HCT116 (cell line): ENCODE measurements at regions not wholly inside any gene's neighbourhood (a gene's known extent, or its start where the extent isn't known, plus 50 kb on each side); places are given as distances from the start of the nearest gene placed in this dataset.

Experiments used
- ATAC-seq: fragments of 200-7000 bp; cut with Tn5 transposase; 2 replicates; pipeline ENCODE4 v1.9.1; 2020; ENCODE audit warnings: mild to moderate bottlenecking, moderate library complexity
- BruUV-seq: library from RNA; stranded (reverse); fragments of 400-500 nt; replicated peaks from 2 replicates; lab custom pipeline; 2021; lab: Mats Ljungman, UMichigan
- CTCF ChIA-PET: fragments of 300-600 bp; sonication (Branson Sonifier 250); formaldehyde crosslinking; loops from one replicate; lab custom pipeline; 2021; ENCODE audit warnings: antibody characterized with exemption; lab: Charles Lee
- POLR2A ChIA-PET: fragments of 300-600, 350-600 bp; sonication (Branson Sonifier 250); formaldehyde crosslinking; loops from one replicate; lab custom pipeline; 2021; ENCODE audit warnings: antibody characterized with exemption; lab: Charles Lee
- RAD21 ChIA-PET, 2 experiments: fragments of 300-600 bp; sonication (Branson Sonifier 250); formaldehyde crosslinking; loops; one replicate each; lab custom pipeline; 2023; ENCODE audit warnings: low total read pairs in 2 of 2; ENCODE audit not compliant: uncharacterized antibody in 2 of 2, unreplicated experiment in 2 of 2, low non-redundant PET in 1 of 2; lab: Charles Lee
- DNase-seq: peaks from one replicate; pipeline ENCODE4 v3.0.0-alpha.2; 2010; ENCODE audit warnings: low read depth, low spot score
- H2AFZ ChIP-seq: fragments of 200-600 bp; shearing (Covaris generic), sonication (generic); 2 replicates; pipeline ENCODE4 v1.6.1; 2017; ENCODE audit warnings: low read depth, mixed run types, mixed read lengths, antibody characterized with exemption, low read length; ENCODE audit not compliant: poor library complexity, severe bottlenecking
- H3K27ac ChIP-seq: 2 replicates; pipeline ENCODE4 v1.5.1; 2012; ENCODE audit warnings: low read depth, low read length
- H3K27me3 ChIP-seq: fragments of 200-600 bp; sonication (generic); 2 replicates; pipeline ENCODE4 v1.6.1; 2016; ENCODE audit warnings: mixed run types, low read length, mixed read lengths; ENCODE audit not compliant: insufficient read depth
- H3K36me3 ChIP-seq, 2 experiments: fragments of 200-500 bp in 1 of 2; fragments of 200-600 bp in 1 of 2; sonication (Bioruptor generic) in 1 of 2; sonication (generic) in 1 of 2; 2 replicates each; pipeline versions ENCODE4 v1.5.1 to v1.6.1; 2014 to 2016; ENCODE audit warnings: low read length in 2 of 2, inconsistent platforms in 1 of 2, mixed read lengths in 1 of 2, mixed run types in 1 of 2; ENCODE audit not compliant: insufficient read depth in 2 of 2, control insufficient read depth in 1 of 2
- H3K4me1 ChIP-seq, 2 experiments: fragments of 200-600 bp in 1 of 2; sonication (generic) in 1 of 2; 2 replicates each; pipeline versions ENCODE4 v1.5.1 to v1.6.1; 2012 to 2017; ENCODE audit warnings: low read length in 2 of 2, inconsistent platforms in 1 of 2, mild to moderate bottlenecking in 1 of 2, mixed read lengths in 1 of 2, mixed run types in 1 of 2, moderate library complexity in 1 of 2; ENCODE audit not compliant: insufficient read depth in 2 of 2, control insufficient read depth in 1 of 2
- H3K4me2 ChIP-seq: fragments of 200-600 bp; sonication (generic); 2 replicates; pipeline ENCODE4 v1.6.1; 2017; ENCODE audit warnings: mixed run types, low read length, mixed read lengths
- H3K4me3 ChIP-seq, 2 experiments: fragments of 200-600 bp in 1 of 2; sonication (generic) in 1 of 2; replicated peaks in 1 of 2; 2 replicates each; pipeline ENCODE4 v1.5.1; 2011 to 2016; ENCODE audit warnings: low read length in 2 of 2, control low read depth in 1 of 2, low read depth in 1 of 2, mild to moderate bottlenecking in 1 of 2, mixed read lengths in 1 of 2, mixed run types in 1 of 2
- H3K79me2 ChIP-seq: fragments of 200-600 bp; sonication (generic); 2 replicates; pipeline ENCODE4 v1.6.1; 2017; ENCODE audit warnings: mild to moderate bottlenecking, mixed run types, low read length, moderate library complexity, mixed read lengths; ENCODE audit not compliant: insufficient read depth
- H3K9ac ChIP-seq: fragments of 200-600 bp; sonication (generic); 2 replicates; pipeline ENCODE4 v1.6.1; 2016; ENCODE audit warnings: low read length, mixed read lengths
- H3K9me2 ChIP-seq: fragments of 200-600 bp; sonication (generic), shearing (Covaris generic); 2 replicates; pipeline ENCODE4 v1.6.1; 2017; ENCODE audit warnings: mixed run types, mild to moderate bottlenecking, moderate library complexity; ENCODE audit not compliant: insufficient read depth
- H3K9me3 ChIP-seq, 2 experiments: fragments of 200-500 bp in 1 of 2; fragments of 200-600 bp in 1 of 2; sonication (Bioruptor generic) in 1 of 2; sonication (generic) in 1 of 2; 2 replicates each; pipeline ENCODE4 v1.6.1; 2014 to 2017; ENCODE audit warnings: low read length in 2 of 2, mixed read lengths in 2 of 2, inconsistent platforms in 1 of 2, low read depth in 1 of 2, mild to moderate bottlenecking in 1 of 2, mixed run types in 1 of 2, moderate library complexity in 1 of 2; ENCODE audit not compliant: control insufficient read depth in 1 of 2, insufficient read depth in 1 of 2
- H4K20me1 ChIP-seq: fragments of 200-600 bp; sonication (generic), shearing (Covaris generic); 2 replicates; pipeline ENCODE4 v1.6.1; 2017; ENCODE audit warnings: mixed run types, mild to moderate bottlenecking, moderate library complexity; ENCODE audit not compliant: insufficient read depth
- CBX3 ChIP-seq: IDR thresholded peaks from 2 replicates; pipeline ENCODE4 v1.6.1; 2012; ENCODE audit warnings: low read depth
- CEBPB ChIP-seq: IDR thresholded peaks from 2 replicates; pipeline ENCODE4 v1.6.1; 2012; ENCODE audit warnings: low read depth
- EGR1 ChIP-seq: IDR thresholded peaks from 2 replicates; pipeline ENCODE4 v1.6.1; 2012; ENCODE audit warnings: low read depth
- EZH2 ChIP-seq: fragments of 200-600 bp; sonication (generic); IDR thresholded peaks from 2 replicates; pipeline ENCODE4 v1.6.1; 2017; ENCODE audit warnings: antibody characterized with exemption, mixed run types
- EZH2phosphoT487 ChIP-seq: fragments of 200-600 bp; IDR thresholded peaks from 2 replicates; pipeline ENCODE4 v1.6.1; 2018; ENCODE audit warnings: antibody characterized with exemption, borderline replicate concordance
- FOSL1 ChIP-seq: IDR thresholded peaks from 2 replicates; pipeline ENCODE4 v1.6.1; 2012; ENCODE audit warnings: low read depth
- POLR2A ChIP-seq: IDR thresholded peaks from 2 replicates; pipeline ENCODE4 v1.7.0; 2011; ENCODE audit warnings: borderline replicate concordance; ENCODE audit not compliant: insufficient read depth, insufficient read length; ENCODE audit errors: extremely low read depth
- POLR2AphosphoS5 ChIP-seq: IDR thresholded peaks from 2 replicates; pipeline ENCODE4 v1.6.1; 2011; ENCODE audit warnings: mild to moderate bottlenecking, low read depth, low read length, moderate library complexity
- RAD21 ChIP-seq: IDR thresholded peaks from 2 replicates; pipeline ENCODE4 v1.6.1; 2012; ENCODE audit warnings: low read depth, mild to moderate bottlenecking
- SIN3A ChIP-seq: IDR thresholded peaks from 2 replicates; pipeline ENCODE4 v1.6.1; 2012; ENCODE audit warnings: low read depth
- SP1 ChIP-seq: IDR thresholded peaks from 2 replicates; pipeline ENCODE4 v1.6.1; 2012; ENCODE audit warnings: low read depth
- ZFX ChIP-seq: fragments of 450-650 bp; IDR thresholded peaks from 2 replicates; pipeline ENCODE4 v1.6.1; 2017
- ZNF274 ChIP-seq: fragments of 200-500 bp; sonication (Bioruptor generic); IDR thresholded peaks from 2 replicates; pipeline ENCODE4 v1.6.1; 2014; ENCODE audit warnings: mild to moderate bottlenecking, low read depth, low read length, inconsistent platforms
- intact Hi-C: fragments of 100-400 bp; cut with micrococcal nuclease; formaldehyde crosslinking; loops from 2 replicates; pipeline ENCODE4 v1.10.0; 2022
- TF ChIP-seq, protein P1 (sequence below): IDR thresholded peaks from 2 replicates; pipeline ENCODE4 v1.6.1; 2012; ENCODE audit warnings: low read depth
- TF ChIP-seq, protein P2 (sequence below): IDR thresholded peaks from 2 replicates; pipeline ENCODE4 v1.6.1; 2011; ENCODE audit warnings: mild to moderate bottlenecking, low read length, moderate library complexity; ENCODE audit not compliant: insufficient replicate concordance; ENCODE audit errors: extremely low read depth
- TF ChIP-seq, protein P3 (sequence below): IDR thresholded peaks from 2 replicates; pipeline ENCODE4 v1.6.1; 2012
- TF ChIP-seq, protein P4 (sequence below): IDR thresholded peaks from 2 replicates; pipeline ENCODE4 v1.6.1; 2012

DNA sequence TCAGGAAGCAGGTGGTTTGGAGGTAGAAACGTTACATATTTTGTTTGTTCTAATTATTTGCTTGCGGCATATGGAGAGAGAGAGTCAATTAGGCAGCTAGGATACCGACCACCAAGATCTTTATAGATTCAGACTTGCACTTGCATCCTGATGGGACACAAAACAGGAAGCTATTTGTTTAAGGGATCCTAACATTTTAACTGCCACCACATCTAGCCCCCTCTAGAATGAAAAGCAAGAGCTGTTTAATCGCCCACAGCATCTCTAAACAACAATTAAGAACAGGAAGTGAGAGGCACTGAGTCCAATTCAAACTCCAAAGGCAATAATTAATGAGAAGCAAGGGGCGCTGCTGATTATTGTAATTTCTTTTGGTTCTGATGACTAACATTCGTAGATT lies 182.0 kb upstream of the LINC00305 start:
- H3K9ac ChIP-seq, result no peak overlapping the region
- ChIA-PET CTCF (no interaction called here), RAD21 (no interaction called here), POLR2A (no interaction called here)
- intact Hi-C loops, result no loop called here
- no peaks in the 10 kb centered on the region for H3K36me3 ChIP-seq
- H3K27me3 ChIP-seq, result no peaks in the 10 kb centered on the region
- TF ChIP-seq ZNF274 (no peak), SIN3A (no peak), EGR1 (no peak)
- H3K9me2 ChIP-seq, result no peaks in the 10 kb centered on the region
- H2AFZ ChIP-seq, result no peak overlapping the region
- H3K4me2 ChIP-seq, result no peak overlapping the region
- no peak overlapping the region for H3K4me3 ChIP-seq
- H3K9me3 ChIP-seq, result peaks cover 4 to 13% of the 10 kb centered on the region in 2 experiments; a peak in 2 of 4 replicates
- H3K4me1 ChIP-seq, result no peaks in the 10 kb centered on the region
- no TSS peak for BruUV-seq
- ATAC-seq (no peak), DNase-seq (no peak)
- H4K20me1 ChIP-seq, result no peaks in the 10 kb centered on the region
- no peak overlapping the region for H3K27ac ChIP-seq
- no peaks in the 10 kb centered on the region for H3K79me2 ChIP-seq

DNA sequence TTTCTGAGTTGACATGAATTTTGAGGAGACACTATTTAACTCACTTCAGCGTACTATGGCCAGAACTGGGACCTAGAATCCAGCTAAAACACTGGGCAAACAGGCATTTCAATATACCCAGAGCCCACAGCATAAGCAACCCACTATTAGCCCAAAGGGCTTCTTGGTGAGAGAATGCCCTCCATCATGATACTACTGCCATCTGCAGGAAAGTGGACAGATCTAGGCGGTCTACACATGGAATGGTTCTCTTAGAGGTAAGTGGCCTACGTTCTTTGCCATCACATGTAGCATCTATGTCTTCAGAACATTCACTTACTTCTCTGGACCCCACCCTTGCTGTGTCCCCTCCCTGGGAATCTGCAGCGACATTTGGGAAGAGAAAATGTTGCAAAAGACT lies 181.3 kb upstream of the LINC00305 start:
- H3K27ac ChIP-seq, result no peak overlapping the region
- no peak overlapping the region for H2AFZ ChIP-seq
- peaks cover 4 to 13% of the 10 kb centered on the region in 2 experiments; a peak in 2 of 4 replicates for H3K9me3 ChIP-seq
- no TSS peak for BruUV-seq
- intact Hi-C loops, result no loop called here
- ChIA-PET POLR2A (no interaction called here), RAD21 (no interaction called here), CTCF (no interaction called here)
- no peaks in the 10 kb centered on the region for H3K9me2 ChIP-seq
- H3K4me1 ChIP-seq, result no peaks in the 10 kb centered on the region
- H3K4me2 ChIP-seq, result no peak overlapping the region
- H4K20me1 ChIP-seq, result no peaks in the 10 kb centered on the region
- no peak for ATAC-seq
- no peak for DNase-seq
- no peak overlapping the region for H3K4me3 ChIP-seq
- no peaks in the 10 kb centered on the region for H3K36me3 ChIP-seq
- no peaks in the 10 kb centered on the region for H3K79me2 ChIP-seq
- no peaks in the 10 kb centered on the region for H3K27me3 ChIP-seq
- no peak overlapping the region for H3K9ac ChIP-seq
- TF ChIP-seq POLR2AphosphoS5 (no peak), CEBPB (no peak), EZH2 (no peak), ZNF274 (no peak), RAD21 (no peak), CBX3 (no peak), POLR2A (no peak), SP1 (no peak), FOSL1 (no peak), EGR1 (no peak), ZFX (no peak), EZH2phosphoT487 (no peak)
- TF ChIP-seq, protein P1, sequence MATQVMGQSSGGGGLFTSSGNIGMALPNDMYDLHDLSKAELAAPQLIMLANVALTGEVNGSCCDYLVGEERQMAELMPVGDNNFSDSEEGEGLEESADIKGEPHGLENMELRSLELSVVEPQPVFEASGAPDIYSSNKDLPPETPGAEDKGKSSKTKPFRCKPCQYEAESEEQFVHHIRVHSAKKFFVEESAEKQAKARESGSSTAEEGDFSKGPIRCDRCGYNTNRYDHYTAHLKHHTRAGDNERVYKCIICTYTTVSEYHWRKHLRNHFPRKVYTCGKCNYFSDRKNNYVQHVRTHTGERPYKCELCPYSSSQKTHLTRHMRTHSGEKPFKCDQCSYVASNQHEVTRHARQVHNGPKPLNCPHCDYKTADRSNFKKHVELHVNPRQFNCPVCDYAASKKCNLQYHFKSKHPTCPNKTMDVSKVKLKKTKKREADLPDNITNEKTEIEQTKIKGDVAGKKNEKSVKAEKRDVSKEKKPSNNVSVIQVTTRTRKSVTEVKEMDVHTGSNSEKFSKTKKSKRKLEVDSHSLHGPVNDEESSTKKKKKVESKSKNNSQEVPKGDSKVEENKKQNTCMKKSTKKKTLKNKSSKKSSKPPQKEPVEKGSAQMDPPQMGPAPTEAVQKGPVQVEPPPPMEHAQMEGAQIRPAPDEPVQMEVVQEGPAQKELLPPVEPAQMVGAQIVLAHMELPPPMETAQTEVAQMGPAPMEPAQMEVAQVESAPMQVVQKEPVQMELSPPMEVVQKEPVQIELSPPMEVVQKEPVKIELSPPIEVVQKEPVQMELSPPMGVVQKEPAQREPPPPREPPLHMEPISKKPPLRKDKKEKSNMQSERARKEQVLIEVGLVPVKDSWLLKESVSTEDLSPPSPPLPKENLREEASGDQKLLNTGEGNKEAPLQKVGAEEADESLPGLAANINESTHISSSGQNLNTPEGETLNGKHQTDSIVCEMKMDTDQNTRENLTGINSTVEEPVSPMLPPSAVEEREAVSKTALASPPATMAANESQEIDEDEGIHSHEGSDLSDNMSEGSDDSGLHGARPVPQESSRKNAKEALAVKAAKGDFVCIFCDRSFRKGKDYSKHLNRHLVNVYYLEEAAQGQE, result no peak
- TF ChIP-seq, protein P2, sequence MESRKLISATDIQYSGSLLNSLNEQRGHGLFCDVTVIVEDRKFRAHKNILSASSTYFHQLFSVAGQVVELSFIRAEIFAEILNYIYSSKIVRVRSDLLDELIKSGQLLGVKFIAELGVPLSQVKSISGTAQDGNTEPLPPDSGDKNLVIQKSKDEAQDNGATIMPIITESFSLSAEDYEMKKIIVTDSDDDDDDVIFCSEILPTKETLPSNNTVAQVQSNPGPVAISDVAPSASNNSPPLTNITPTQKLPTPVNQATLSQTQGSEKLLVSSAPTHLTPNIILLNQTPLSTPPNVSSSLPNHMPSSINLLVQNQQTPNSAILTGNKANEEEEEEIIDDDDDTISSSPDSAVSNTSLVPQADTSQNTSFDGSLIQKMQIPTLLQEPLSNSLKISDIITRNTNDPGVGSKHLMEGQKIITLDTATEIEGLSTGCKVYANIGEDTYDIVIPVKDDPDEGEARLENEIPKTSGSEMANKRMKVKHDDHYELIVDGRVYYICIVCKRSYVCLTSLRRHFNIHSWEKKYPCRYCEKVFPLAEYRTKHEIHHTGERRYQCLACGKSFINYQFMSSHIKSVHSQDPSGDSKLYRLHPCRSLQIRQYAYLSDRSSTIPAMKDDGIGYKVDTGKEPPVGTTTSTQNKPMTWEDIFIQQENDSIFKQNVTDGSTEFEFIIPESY, result no peak
- TF ChIP-seq, protein P3, sequence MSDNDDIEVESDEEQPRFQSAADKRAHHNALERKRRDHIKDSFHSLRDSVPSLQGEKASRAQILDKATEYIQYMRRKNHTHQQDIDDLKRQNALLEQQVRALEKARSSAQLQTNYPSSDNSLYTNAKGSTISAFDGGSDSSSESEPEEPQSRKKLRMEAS, result no peak
- TF ChIP-seq, protein P4, sequence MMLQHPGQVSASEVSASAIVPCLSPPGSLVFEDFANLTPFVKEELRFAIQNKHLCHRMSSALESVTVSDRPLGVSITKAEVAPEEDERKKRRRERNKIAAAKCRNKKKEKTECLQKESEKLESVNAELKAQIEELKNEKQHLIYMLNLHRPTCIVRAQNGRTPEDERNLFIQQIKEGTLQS, result no peak
